Right lobe of liver (tissue), 6 donors: ENCODE measurements at regions not wholly inside any gene's neighbourhood (a gene's known extent, or its start where the extent isn't known, plus 50 kb on each side); places are given as distances from the start of the nearest gene placed in this dataset.

Experiments used
- ATAC-seq, 4 donors: fragments of 200-7000 bp; cut with Tn5 transposase; one replicate each; pipeline ENCODE4 v1.9.1; 2020; ENCODE audit warnings: mild to moderate bottlenecking in 4 of 4, moderate library complexity in 4 of 4
- DNase-seq, 3 donors: peaks; one replicate each; pipeline ENCODE4 v3.0.0-alpha.2; 2020
- H3K27ac ChIP-seq, 3 donors: fragments of 200-600 bp; one replicate each; pipeline ENCODE4 v1.8.0; 2022
- H3K27me3 ChIP-seq, 2 donors: fragments of 200-600 bp; one replicate each; pipeline ENCODE4 v1.8.0; 2022
- H3K36me3 ChIP-seq, 4 donors: fragments of 200-600 bp; sonication (generic) in 1 of 4; one replicate each; pipeline versions ENCODE4 v1.5.1 to v1.8.0; 2017 to 2022; ENCODE audit warnings: control low read depth in 1 of 4
- H3K4me1 ChIP-seq, 4 donors: fragments of 200-600 bp; sonication (generic) in 1 of 4; one replicate each; pipeline versions ENCODE4 v1.5.1 to v1.8.0; 2017 to 2022; ENCODE audit warnings: control low read depth in 1 of 4
- H3K4me3 ChIP-seq, 3 donors: fragments of 200-600 bp; one replicate each; pipeline ENCODE4 v1.8.0; 2022
- H3K9me3 ChIP-seq, 4 donors: fragments of 200-600 bp; sonication (generic) in 1 of 4; one replicate each; pipeline versions ENCODE4 v1.5.1 to v1.8.0; 2017 to 2022; ENCODE audit warnings: control low read depth in 1 of 4
- POLR2A ChIP-seq: fragments of 450-650 bp; IDR thresholded peaks from one replicate; pipeline ENCODE4 v1.6.1; 2017; ENCODE audit warnings: antibody characterized with exemption, mild to moderate bottlenecking
- WGBS: methylation state at CpG from one replicate; pipeline ENCODE4 v1.1.6; 2018; ENCODE audit warnings: low coverage, low lambda C conversion rate; ENCODE audit not compliant: insufficient coverage; ENCODE audit errors: missing lambda C conversion rate; 5-methylcytosine and 5-hydroxymethylcytosine counted together
- intact Hi-C, 2 donors: fragments of 100-400 bp; cut with DNase I; formaldehyde crosslinking; loops; one replicate each; pipeline versions ENCODE4 v1.11.2 to v1.14.1; 2022
- TF ChIP-seq, protein P1 (sequence below), 4 donors: fragments of 200-600 bp in 3 of 4; fragments of 450-650 bp in 1 of 4; IDR thresholded peaks; one replicate each; pipeline versions ENCODE4 v1.5.1 to v1.8.0; 2016 to 2022; ENCODE audit warnings: antibody characterized with exemption in 4 of 4, mild to moderate bottlenecking in 2 of 4
- donor health status: DM: no; HTN: yes; CAD: no.
- donor health status: DM: no; HTN: no; CAD: no.
- donor health status: DM: no; HTN: no; CAD: no.
- donor health status: DM: no; HTN: yes; CAD: no.
- donor health status: DM: no; HTN: yes; CAD: no.

DNA sequence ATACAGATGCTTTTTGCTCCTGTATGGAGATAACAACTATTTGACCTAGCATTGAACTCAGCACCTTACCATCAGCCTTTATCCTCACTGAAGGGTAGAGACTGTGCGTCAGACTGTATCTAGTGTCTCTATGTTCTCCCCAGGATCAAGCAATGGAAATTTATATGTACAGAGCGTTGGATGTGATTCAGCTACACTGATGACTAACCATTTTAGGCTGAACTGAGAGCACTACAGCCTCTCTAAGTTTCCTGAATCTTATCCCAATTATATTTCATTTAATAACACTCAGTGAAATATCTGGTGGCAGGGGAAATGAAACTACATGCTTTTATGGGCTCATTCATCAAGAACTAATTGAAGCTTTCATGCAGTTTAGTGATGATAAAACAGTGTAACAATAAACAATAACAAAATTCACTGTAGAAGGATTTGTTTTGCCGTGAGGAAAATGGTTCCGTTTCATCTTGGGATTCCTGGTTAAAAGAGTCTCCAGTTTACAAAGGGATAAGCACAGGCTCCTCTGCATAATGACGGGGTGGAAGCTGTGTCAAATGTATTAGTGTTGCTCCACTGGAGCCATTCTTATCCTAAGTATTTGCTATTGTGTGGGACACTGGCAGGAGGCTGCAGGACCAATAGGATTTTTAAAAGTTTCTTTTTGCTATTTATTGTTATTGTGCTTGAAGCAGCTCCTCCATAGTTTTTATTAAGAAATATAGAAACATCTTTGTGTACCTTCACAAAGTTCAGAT is 567.6 kb upstream of the MMS22L start:
- no peak overlapping the region for H3K27ac ChIP-seq
- DNase-seq (no peak), ATAC-seq (peak in 1 of 4 donors; percentile 55)
- H3K36me3 ChIP-seq: no peaks in the 10 kb centered on the region
- no peak overlapping the region for H3K4me3 ChIP-seq
- intact Hi-C loops: no loop called here
- H3K9me3 ChIP-seq: no peaks in the 10 kb centered on the region
- WGBS: 67% methylated on average over 5 of the region's 5 CpGs
- TF ChIP-seq, protein P1, sequence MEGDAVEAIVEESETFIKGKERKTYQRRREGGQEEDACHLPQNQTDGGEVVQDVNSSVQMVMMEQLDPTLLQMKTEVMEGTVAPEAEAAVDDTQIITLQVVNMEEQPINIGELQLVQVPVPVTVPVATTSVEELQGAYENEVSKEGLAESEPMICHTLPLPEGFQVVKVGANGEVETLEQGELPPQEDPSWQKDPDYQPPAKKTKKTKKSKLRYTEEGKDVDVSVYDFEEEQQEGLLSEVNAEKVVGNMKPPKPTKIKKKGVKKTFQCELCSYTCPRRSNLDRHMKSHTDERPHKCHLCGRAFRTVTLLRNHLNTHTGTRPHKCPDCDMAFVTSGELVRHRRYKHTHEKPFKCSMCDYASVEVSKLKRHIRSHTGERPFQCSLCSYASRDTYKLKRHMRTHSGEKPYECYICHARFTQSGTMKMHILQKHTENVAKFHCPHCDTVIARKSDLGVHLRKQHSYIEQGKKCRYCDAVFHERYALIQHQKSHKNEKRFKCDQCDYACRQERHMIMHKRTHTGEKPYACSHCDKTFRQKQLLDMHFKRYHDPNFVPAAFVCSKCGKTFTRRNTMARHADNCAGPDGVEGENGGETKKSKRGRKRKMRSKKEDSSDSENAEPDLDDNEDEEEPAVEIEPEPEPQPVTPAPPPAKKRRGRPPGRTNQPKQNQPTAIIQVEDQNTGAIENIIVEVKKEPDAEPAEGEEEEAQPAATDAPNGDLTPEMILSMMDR (IDR thresholded peaks at IDR 0.05): no peak
- no peak for TF ChIP-seq POLR2A
- H3K27me3 ChIP-seq: no peaks in the 10 kb centered on the region
- H3K4me1 ChIP-seq: no peaks in the 10 kb centered on the region

DNA sequence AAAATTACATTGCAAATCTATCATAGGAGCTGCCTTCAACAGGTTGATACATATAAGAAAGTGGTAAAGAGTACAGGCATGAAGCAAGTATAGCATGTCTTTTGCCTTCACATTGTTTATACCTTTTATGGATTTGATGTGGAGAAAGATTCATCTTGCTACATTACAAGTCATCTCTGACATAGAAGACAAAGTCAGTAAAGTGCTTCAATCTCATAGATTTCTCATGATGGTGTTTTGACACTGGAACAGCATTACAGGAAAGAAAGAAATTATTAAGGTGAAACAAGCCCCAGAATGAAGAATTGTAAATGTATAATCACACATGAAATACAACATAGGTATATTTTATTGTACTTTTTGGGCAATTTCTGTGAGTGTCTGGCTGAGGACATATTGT is 580.7 kb upstream of the MMS22L start:
- Histone ChIP-seq H3K27ac (no peak overlapping the region), H3K27me3 (no peaks in the 10 kb centered on the region), H3K36me3 (no peaks in the 10 kb centered on the region), H3K4me1 (no peaks in the 10 kb centered on the region), H3K9me3 (no peaks in the 10 kb centered on the region), H3K4me3 (no peak overlapping the region)
- no peak for ATAC-seq
- DNase-seq: no peak
- intact Hi-C loops: no loop called here
- TF ChIP-seq, protein P1 (IDR thresholded peaks at IDR 0.05): no peak
- no peak for TF ChIP-seq POLR2A

DNA sequence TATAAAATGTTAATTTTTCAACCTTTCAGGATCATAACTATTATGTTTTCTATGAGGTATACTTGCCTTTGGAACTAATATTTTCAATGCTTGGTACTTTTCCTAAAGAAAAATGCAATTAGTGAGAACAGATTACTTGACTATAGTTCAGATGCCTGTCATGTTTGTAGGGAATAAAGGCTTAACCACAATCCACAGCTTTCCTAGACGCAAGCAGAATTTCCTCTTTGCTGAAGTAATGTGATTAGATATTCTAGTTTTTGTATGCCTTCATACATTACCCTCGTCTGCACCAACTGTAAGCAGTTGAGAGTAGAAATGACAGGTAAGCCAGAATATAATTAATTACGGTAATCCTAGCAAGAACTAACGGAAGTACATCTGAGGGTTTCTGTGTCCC is 581.4 kb upstream of the MMS22L start:
- 38% methylated on average over 4 of the region's 4 CpGs for WGBS
- H3K27ac ChIP-seq: no peak overlapping the region
- no peak for ATAC-seq
- no peaks in the 10 kb centered on the region for H3K9me3 ChIP-seq
- TF ChIP-seq, protein P1 (IDR thresholded peaks at IDR 0.05): no peak
- no peak for TF ChIP-seq POLR2A
- intact Hi-C loops: no loop called here
- no peaks in the 10 kb centered on the region for H3K36me3 ChIP-seq
- no peak overlapping the region for H3K4me3 ChIP-seq
- H3K4me1 ChIP-seq: no peaks in the 10 kb centered on the region
- H3K27me3 ChIP-seq: no peaks in the 10 kb centered on the region
- no peak for DNase-seq

DNA sequence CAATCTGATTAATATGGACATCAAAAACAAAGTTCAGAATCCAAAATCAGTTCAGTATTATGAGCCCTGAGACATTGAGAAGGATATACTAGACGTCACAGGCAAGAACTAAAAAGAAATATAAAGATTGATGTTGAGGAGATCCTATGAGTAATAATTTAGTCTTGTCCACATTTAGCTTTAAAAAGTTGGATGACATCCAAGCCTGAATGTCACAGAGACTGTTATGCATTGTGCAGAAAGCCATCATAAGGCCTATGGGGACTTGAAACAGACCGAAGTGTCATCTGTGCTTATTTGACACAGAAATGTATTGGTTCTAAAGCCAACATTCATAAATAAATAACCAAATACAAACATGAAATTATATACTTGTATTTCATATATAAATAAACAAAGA is 581.8 kb upstream of the MMS22L start:
- WGBS: 38% methylated on average over 2 of the region's 2 CpGs
- no peak for DNase-seq
- TF ChIP-seq POLR2A: no peak
- TF ChIP-seq, protein P1 (IDR thresholded peaks at IDR 0.05): no peak
- no peak overlapping the region for H3K27ac ChIP-seq
- no peaks in the 10 kb centered on the region for H3K27me3 ChIP-seq
- no peaks in the 10 kb centered on the region for H3K9me3 ChIP-seq
- intact Hi-C loops: no loop called here
- H3K36me3 ChIP-seq: no peaks in the 10 kb centered on the region
- no peak for ATAC-seq
- no peak overlapping the region for H3K4me3 ChIP-seq
- no peaks in the 10 kb centered on the region for H3K4me1 ChIP-seq

DNA sequence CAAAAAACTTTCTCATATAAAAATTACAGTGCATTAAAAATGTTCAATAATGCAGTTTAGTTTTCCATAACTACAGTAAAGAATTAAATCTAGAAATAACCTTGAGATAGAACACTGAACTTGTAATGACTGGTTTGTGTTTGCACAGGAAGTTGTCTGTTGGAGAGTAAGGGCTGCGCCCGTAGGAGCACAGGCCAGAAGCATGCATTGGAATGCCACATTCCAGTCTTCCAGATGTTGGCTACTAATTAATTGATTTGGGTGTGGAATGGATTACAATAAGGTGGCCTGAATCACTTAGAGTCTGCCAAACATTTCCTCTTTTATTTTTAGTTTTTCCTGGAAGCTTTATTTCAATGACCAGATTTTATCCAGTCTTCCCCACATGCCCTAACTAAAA is 582.6 kb upstream of the MMS22L start:
- 22% methylated on average over 2 of the region's 2 CpGs for WGBS
- intact Hi-C loops: no loop called here
- Histone ChIP-seq H3K36me3 (no peaks in the 10 kb centered on the region), H3K4me1 (no peaks in the 10 kb centered on the region), H3K27ac (no peak overlapping the region), H3K27me3 (no peaks in the 10 kb centered on the region), H3K9me3 (no peaks in the 10 kb centered on the region), H3K4me3 (no peak overlapping the region)
- TF ChIP-seq, protein P1 (IDR thresholded peaks at IDR 0.05): no peak
- no peak for TF ChIP-seq POLR2A
- DNase-seq (no peak), ATAC-seq (no peak)
